ENCODE measurements at regions not wholly inside any gene's neighbourhood (a gene's known extent, or its start where the extent isn't known, plus 50 kb on each side); places are given as distances from the start of the nearest gene placed in this dataset.

GRCh38 chr10:10437886-10438285, 579.8 kb upstream of the CELF2 start:
- FAIRE-seq (no peak), DNase-seq (ENCODE audit: low read depth, low spot score) (no peak)
- dilution Hi-C loops (cut with MboI; ENCODE audit: extremely low pct_ligation_motif_present, low sequenced_read_pairs), result no loop called here

GRCh38 chr10:10438335-10439100, 579.2 kb upstream of the CELF2 start:
- H2AFZ ChIP-seq (ENCODE audit: control insufficient read depth, low read length), result no peak overlapping the region
- dilution Hi-C loops (cut with MboI; ENCODE audit: extremely low pct_ligation_motif_present, low sequenced_read_pairs), result no loop called here
- FAIRE-seq, result no peak

More at GRCh38 chr10:10437886-10438285, 579.8 kb upstream of the CELF2 start:
- Histone ChIP-seq H3K27ac (ENCODE audit: control insufficient read depth, insufficient read depth, low read length) (no peak overlapping the region), H3K9ac (ENCODE audit: control insufficient read depth, extremely low read depth, insufficient read depth, low read length) (no peak overlapping the region), H3K79me2 (ENCODE audit: control insufficient read depth, insufficient read depth, low read length) (no peaks in the 10 kb centered on the region), H3K4me2 (ENCODE audit: control insufficient read depth, extremely low read depth, insufficient read depth, low read depth, low read length) (no peak overlapping the region), H3K4me1 (ENCODE audit: control insufficient read depth, extremely low read depth, insufficient read depth, low read length) (no peaks in the 10 kb centered on the region), H3K9me1 (ENCODE audit: control insufficient read depth, extremely low read depth, insufficient read depth, low read length) (no peaks in the 10 kb centered on the region), H2AFZ (ENCODE audit: control insufficient read depth, low read length) (no peak overlapping the region), H4K20me1 (ENCODE audit: control insufficient read depth, extremely low read depth, insufficient read depth, low read length) (no peaks in the 10 kb centered on the region), H3K27me3 (ENCODE audit: control insufficient read depth, extremely low read depth, insufficient read depth, low read length) (no peaks in the 10 kb centered on the region), H3K4me3 (ENCODE audit: control insufficient read depth in 2 of 3, extremely low read depth in 1 of 3, insufficient read depth in 2 of 3, low read depth in 1 of 3, low read length in 3 of 3) (no peak overlapping the region), H3K9me3 (ENCODE audit: control insufficient read depth, low read depth, low read length) (no peaks in the 10 kb centered on the region), H3K36me3 (ENCODE audit: control insufficient read depth in 2 of 2, extremely low read depth in 1 of 2, insufficient read depth in 2 of 2, low read length in 2 of 2) (no peaks in the 10 kb centered on the region)
- TF ChIP-seq EZH2 (IDR thresholded peaks at IDR 0.05; ENCODE audit: low read length), result no peak
- TF ChIP-seq CTCF (optimal IDR thresholded peaks at IDR 0.05 in 1 of 3, IDR thresholded peaks at IDR 0.05 in 1 of 3, conservative IDR thresholded peaks at IDR 0.05 in 1 of 3; ENCODE audit: extremely low read depth in 1 of 3, insufficient read depth in 2 of 3, low read length in 3 of 3), result no peak

More at GRCh38 chr10:10438335-10439100, 579.2 kb upstream of the CELF2 start:
- Histone ChIP-seq H3K9ac (ENCODE audit: control insufficient read depth, extremely low read depth, insufficient read depth, low read length) (no peak overlapping the region), H3K4me3 (ENCODE audit: control insufficient read depth in 2 of 3, extremely low read depth in 1 of 3, insufficient read depth in 2 of 3, low read depth in 1 of 3, low read length in 3 of 3) (no peak overlapping the region), H3K27me3 (ENCODE audit: control insufficient read depth, extremely low read depth, insufficient read depth, low read length) (no peaks in the 10 kb centered on the region), H3K9me1 (ENCODE audit: control insufficient read depth, extremely low read depth, insufficient read depth, low read length) (no peaks in the 10 kb centered on the region), H3K79me2 (ENCODE audit: control insufficient read depth, insufficient read depth, low read length) (no peaks in the 10 kb centered on the region), H3K36me3 (ENCODE audit: control insufficient read depth in 2 of 2, extremely low read depth in 1 of 2, insufficient read depth in 2 of 2, low read length in 2 of 2) (no peaks in the 10 kb centered on the region), H3K9me3 (ENCODE audit: control insufficient read depth, low read depth, low read length) (no peaks in the 10 kb centered on the region), H3K27ac (ENCODE audit: control insufficient read depth, insufficient read depth, low read length) (no peak overlapping the region), H3K4me2 (ENCODE audit: control insufficient read depth, extremely low read depth, insufficient read depth, low read depth, low read length) (no peak overlapping the region), H4K20me1 (ENCODE audit: control insufficient read depth, extremely low read depth, insufficient read depth, low read length) (no peaks in the 10 kb centered on the region), H3K4me1 (ENCODE audit: control insufficient read depth, extremely low read depth, insufficient read depth, low read length) (no peaks in the 10 kb centered on the region)
- no peak for DNase-seq (ENCODE audit: low read depth, low spot score)
- TF ChIP-seq EZH2 (IDR thresholded peaks at IDR 0.05; ENCODE audit: low read length) (no peak), CTCF (optimal IDR thresholded peaks at IDR 0.05 in 1 of 3, IDR thresholded peaks at IDR 0.05 in 1 of 3, conservative IDR thresholded peaks at IDR 0.05 in 1 of 3; ENCODE audit: extremely low read depth in 1 of 3, insufficient read depth in 2 of 3, low read length in 3 of 3) (no peak)
